H1 (cell line): ENCODE measurements at regions not wholly inside any gene's neighbourhood (a gene's known extent, or its start where the extent isn't known, plus 50 kb on each side); places are given as distances from the start of the nearest gene placed in this dataset.

Source experiments
- CTCF ChIA-PET: fragments of 300-600 bp; sonication (Branson Sonifier 250); formaldehyde crosslinking; loops from one replicate; lab custom pipeline; 2021; ENCODE audit not compliant: partially characterized antibody; lab: Charles Lee
- POLR2A ChIA-PET: fragments of 300-600 bp; sonication (Branson Sonifier 250); formaldehyde crosslinking; loops from one replicate; lab custom pipeline; 2021; ENCODE audit warnings: inconsistent platforms; ENCODE audit not compliant: partially characterized antibody; lab: Charles Lee
- DNase-seq, 2 experiments: peaks; one replicate each; pipeline versions ENCODE4 v3.0.0 to v3.0.0-alpha.2; 2010 to 2022; ENCODE audit warnings: low spot score in 2 of 2, low read depth in 1 of 2, mixed read lengths in 1 of 2
- FAIRE-seq: peaks from 2 replicates; lab custom pipeline; 2011; peaks lifted over from hg19 to GRCh38; lab: Jason Lieb, UNC
- H2AFZ ChIP-seq: 2 replicates; pipeline ENCODE4 v1.8.1; 2012; ENCODE audit warnings: low read length, inconsistent platforms
- H2AK5ac ChIP-seq: 2 replicates; pipeline ENCODE4 v1.6.1; 2013; ENCODE audit warnings: low read depth, low read length
- H2BK120ac ChIP-seq: replicated peaks from 2 replicates; pipeline ENCODE3; 2013; ENCODE audit warnings: low read depth, low read length, inconsistent platforms
- H2BK12ac ChIP-seq: 2 replicates; pipeline ENCODE4 v1.6.1; 2013; ENCODE audit warnings: low read depth, low read length
- H2BK15ac ChIP-seq: 2 replicates; pipeline ENCODE4 v1.6.1; 2013; ENCODE audit warnings: low read length
- H2BK20ac ChIP-seq: 2 replicates; pipeline ENCODE4 v1.6.1; 2013; ENCODE audit warnings: low read length
- H2BK5ac ChIP-seq: 2 replicates; pipeline ENCODE4 v1.6.1; 2013; ENCODE audit warnings: low read depth, low read length
- H3K14ac ChIP-seq: 2 replicates; pipeline ENCODE4 v1.6.1; 2013; ENCODE audit warnings: inconsistent platforms; ENCODE audit not compliant: insufficient read length
- H3K18ac ChIP-seq: 2 replicates; pipeline ENCODE4 v1.6.1; 2013; ENCODE audit warnings: low read length; ENCODE audit errors: extremely low read depth
- H3K23ac ChIP-seq: 2 replicates; pipeline ENCODE4 v1.6.1; 2013; ENCODE audit warnings: inconsistent platforms; ENCODE audit not compliant: insufficient read length
- H3K23me2 ChIP-seq: 2 replicates; pipeline ENCODE4 v1.6.1; 2013; ENCODE audit warnings: low read depth, low read length
- H3K27ac ChIP-seq: 2 replicates; pipeline ENCODE4 v1.6.1; 2011; ENCODE audit warnings: low read depth, low read length, inconsistent platforms
- H3K27me3 ChIP-seq, 4 experiments: replicated peaks in 1 of 4; 1 replicate in 1 of 4; 2 replicates in 3 of 4; pipeline versions ENCODE4 v1.6.1 to v1.8.1; 2011 to 2013; ENCODE audit warnings: low read length in 3 of 4, mild to moderate bottlenecking in 3 of 4, inconsistent platforms in 2 of 4, mixed read lengths in 2 of 4, moderate library complexity in 1 of 4; ENCODE audit not compliant: control insufficient read depth in 3 of 4, insufficient read depth in 3 of 4; ENCODE audit errors: extremely low read depth in 1 of 4
- H3K36me3 ChIP-seq, 4 experiments: 2 replicates each; pipeline versions ENCODE4 v1.6.1 to v1.8.1; 2011 to 2013; ENCODE audit warnings: mild to moderate bottlenecking in 4 of 4, low read length in 3 of 4, moderate library complexity in 2 of 4, control low read depth in 1 of 4, inconsistent platforms in 1 of 4; ENCODE audit not compliant: insufficient read depth in 4 of 4, control insufficient read depth in 2 of 4
- H3K4ac ChIP-seq: replicated peaks from 2 replicates; pipeline ENCODE3; 2013; ENCODE audit warnings: low read length, low read depth, mixed read lengths, inconsistent platforms; ENCODE audit not compliant: insufficient read length
- H3K4me1 ChIP-seq, 4 experiments: replicated peaks in 1 of 4; 1 replicate in 1 of 4; 2 replicates in 3 of 4; pipeline versions ENCODE4 v1.6.1 to v1.8.1; 2011 to 2013; ENCODE audit warnings: low read length in 3 of 4, inconsistent platforms in 2 of 4, mixed read lengths in 1 of 4; ENCODE audit not compliant: insufficient read depth in 4 of 4, control insufficient read depth in 3 of 4
- H3K4me2 ChIP-seq, 2 experiments: 2 replicates each; pipeline versions ENCODE4 v1.6.1 to v1.8.1; 2011 to 2013; ENCODE audit warnings: low read depth in 2 of 2, low read length in 2 of 2, control low read depth in 1 of 2, inconsistent platforms in 1 of 2, mild to moderate bottlenecking in 1 of 2; ENCODE audit not compliant: insufficient read depth in 1 of 2
- H3K4me3 ChIP-seq, 4 experiments: fragments of 200-600, 300-600 bp in 1 of 4; sonication (generic), shearing (Covaris generic), sonication (Bioruptor Twin) in 1 of 4; 2 replicates each; pipeline versions ENCODE4 v1.5.1 to v1.8.1; 2011 to 2016; ENCODE audit warnings: low read length in 4 of 4, low read depth in 3 of 4, control low read depth in 2 of 4, inconsistent platforms in 2 of 4, mild to moderate bottlenecking in 2 of 4, mixed read lengths in 1 of 4, moderate library complexity in 1 of 4; ENCODE audit not compliant: insufficient read depth in 2 of 4; ENCODE audit errors: extremely low read depth in 1 of 4
- H3K56ac ChIP-seq: replicated peaks from 2 replicates; pipeline ENCODE3; 2013; ENCODE audit warnings: low read depth, mild to moderate bottlenecking, mixed read lengths, low read length, inconsistent platforms; ENCODE audit not compliant: insufficient read length
- H3K79me1 ChIP-seq: 2 replicates; pipeline ENCODE4 v1.6.1; 2013; ENCODE audit warnings: low read depth, low read length, control low read depth
- H3K79me2 ChIP-seq, 2 experiments: 2 replicates each; pipeline versions ENCODE4 v1.6.1 to v1.8.1; 2012 to 2013; ENCODE audit warnings: low read length in 2 of 2, mild to moderate bottlenecking in 2 of 2, inconsistent platforms in 1 of 2; ENCODE audit not compliant: insufficient read depth in 2 of 2, control insufficient read depth in 1 of 2
- H3K9ac ChIP-seq, 4 experiments: replicated peaks in 1 of 4; 1 replicate in 1 of 4; 2 replicates in 3 of 4; pipeline versions ENCODE4 v1.6.1 to v1.8.1; 2011 to 2013; ENCODE audit warnings: low read depth in 3 of 4, low read length in 3 of 4, control low read depth in 2 of 4, mild to moderate bottlenecking in 2 of 4, moderate library complexity in 2 of 4, inconsistent platforms in 1 of 4; ENCODE audit errors: extremely low read depth in 1 of 4
- H3K9me3 ChIP-seq, 2 experiments: 2 replicates each; pipeline versions ENCODE4 v1.6.1 to v1.8.1; 2012 to 2013; ENCODE audit warnings: mild to moderate bottlenecking in 2 of 2, moderate library complexity in 2 of 2, control low read depth in 1 of 2, inconsistent platforms in 1 of 2, low read depth in 1 of 2, low read length in 1 of 2, mixed read lengths in 1 of 2; ENCODE audit not compliant: insufficient read depth in 2 of 2
- H4K20me1 ChIP-seq, 2 experiments: replicated peaks in 1 of 2; 2 replicates each; pipeline versions ENCODE3 to v1.8.1; 2011 to 2013; ENCODE audit warnings: inconsistent platforms in 2 of 2, low read length in 2 of 2, mild to moderate bottlenecking in 1 of 2; ENCODE audit not compliant: insufficient read depth in 2 of 2, control insufficient read depth in 1 of 2
- H4K5ac ChIP-seq: 2 replicates; pipeline ENCODE4 v1.6.1; 2013; ENCODE audit warnings: low read length, low read depth, mixed read lengths, inconsistent platforms; ENCODE audit not compliant: insufficient read length
- H4K8ac ChIP-seq: 2 replicates; pipeline ENCODE4 v1.8.0; 2013; ENCODE audit warnings: mild to moderate bottlenecking, moderate library complexity, low read length, inconsistent platforms; ENCODE audit not compliant: insufficient read depth; ENCODE audit errors: extremely low read depth
- H4K91ac ChIP-seq: replicated peaks from 2 replicates; pipeline ENCODE3; 2013; ENCODE audit warnings: low read length, mixed read lengths, inconsistent platforms; ENCODE audit not compliant: insufficient read length
- CHD2 ChIP-seq: IDR thresholded peaks from 2 replicates; pipeline ENCODE4 v1.6.1; 2012; ENCODE audit warnings: low read length, improper control_type of control experiment
- CTBP2 ChIP-seq: IDR thresholded peaks from 2 replicates; pipeline ENCODE4 v1.7.0; 2011; ENCODE audit warnings: borderline replicate concordance, mild to moderate bottlenecking, moderate library complexity, mixed read lengths, low read length; ENCODE audit not compliant: insufficient read depth, insufficient read length
- EZH2 ChIP-seq: fragments of 200-600 bp; sonication (generic); IDR thresholded peaks from 2 replicates; pipeline ENCODE4 v1.7.1; 2012; ENCODE audit warnings: low read depth, mild to moderate bottlenecking, moderate library complexity, low read length, inconsistent platforms; ENCODE audit not compliant: severe bottlenecking
- JUN ChIP-seq: IDR thresholded peaks from 2 replicates; pipeline ENCODE4 v1.6.1; 2011; ENCODE audit warnings: low read depth, mild to moderate bottlenecking, improper control_type of control experiment, low read length
- JUND ChIP-seq: IDR thresholded peaks from 2 replicates; pipeline ENCODE4 v1.6.1; 2011; ENCODE audit warnings: mild to moderate bottlenecking, improper control_type of control experiment, low read length
- KDM4A ChIP-seq: IDR thresholded peaks from one replicate; pipeline ENCODE4 v1.7.1; 2012; ENCODE audit warnings: low read depth, mild to moderate bottlenecking, moderate library complexity, low read length, inconsistent platforms; ENCODE audit not compliant: severe bottlenecking
- MAFK ChIP-seq: IDR thresholded peaks from 2 replicates; pipeline ENCODE4 v1.6.1; 2012; ENCODE audit warnings: low read depth, mild to moderate bottlenecking, improper control_type of control experiment, low read length
- POLR2A ChIP-seq, 2 experiments: IDR thresholded peaks; 1 replicate in 1 of 2; 2 replicates in 1 of 2; pipeline ENCODE4 v1.6.1; 2011; ENCODE audit warnings: low read depth in 2 of 2, low read length in 2 of 2, mild to moderate bottlenecking in 2 of 2; ENCODE audit errors: control extremely low read depth in 1 of 2
- RXRA ChIP-seq: IDR thresholded peaks from 2 replicates; pipeline ENCODE4 v1.6.1; 2011; ENCODE audit warnings: low read depth, mild to moderate bottlenecking, low read length, moderate library complexity; ENCODE audit not compliant: insufficient read depth
- TAF1 ChIP-seq: IDR thresholded peaks from 2 replicates; pipeline ENCODE4 v1.6.1; 2011; ENCODE audit warnings: mild to moderate bottlenecking, low read depth, low read length
- YY1 ChIP-seq: IDR thresholded peaks from 2 replicates; pipeline ENCODE4 v1.6.1; 2011; ENCODE audit warnings: low read depth, mild to moderate bottlenecking, low read length
- WGBS, 2 experiments: shearing (Covaris generic) in 1 of 2; methylation state at CpG; one replicate each; pipeline versions ENCODE4 v1.1.6 to v1.1.7; 2013 to 2015; ENCODE audit warnings: low lambda C conversion rate in 2 of 2, mixed read lengths in 2 of 2, inconsistent platforms in 1 of 2, low coverage in 1 of 2, missing lambda C conversion rate in 1 of 2; ENCODE audit not compliant: insufficient replicate concordance in 2 of 2, insufficient coverage in 1 of 2, insufficient read length in 1 of 2; ENCODE audit errors: extremely low coverage in 1 of 2, missing lambda C conversion rate in 1 of 2; 5-methylcytosine and 5-hydroxymethylcytosine counted together
- TF ChIP-seq, protein P1 (sequence below): IDR thresholded peaks from 2 replicates; pipeline ENCODE4 v1.6.1; 2012; ENCODE audit warnings: inconsistent platforms
- TF ChIP-seq, protein P2 (sequence below): IDR thresholded peaks from 2 replicates; pipeline ENCODE4 v1.6.1; 2011; ENCODE audit warnings: low read depth, mild to moderate bottlenecking, low read length; ENCODE audit not compliant: insufficient read depth

DNA sequence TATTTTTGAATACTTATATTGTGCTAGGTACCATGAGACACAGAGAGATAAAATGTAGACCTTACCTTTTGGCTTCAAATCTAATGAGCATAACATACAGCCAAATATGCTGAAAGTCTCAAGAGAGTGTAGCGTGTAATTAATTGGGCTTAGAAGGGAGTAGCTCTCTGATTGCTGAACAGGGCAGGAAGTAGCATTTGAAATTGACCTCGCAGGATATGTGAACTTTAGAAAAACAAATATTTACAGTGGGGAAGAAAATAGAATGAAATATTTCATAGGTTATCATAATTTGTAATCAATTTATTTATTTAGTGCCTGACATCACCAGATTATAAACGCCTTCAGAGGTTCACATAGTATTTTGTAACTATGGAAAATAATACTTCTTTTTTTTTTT is 327.1 kb downstream of the RFC3 start:
- 86% methylated on average over 3 of the region's 3 CpGs; no CpG with 5 or more reads in 1 of the 2 experiments for WGBS, 2 experiments
- Histone ChIP-seq H2BK15ac (no peak overlapping the region), H3K9me3 (no peaks in the 10 kb centered on the region), H2AK5ac (no peak overlapping the region), H3K23me2 (no peaks in the 10 kb centered on the region), H3K4me1 (no peaks in the 10 kb centered on the region), H2AFZ (no peak overlapping the region), H3K9ac (no peak overlapping the region), H3K4me2 (no peak overlapping the region), H2BK120ac (no peak overlapping the region), H4K8ac (no peak overlapping the region), H3K79me1 (no peaks in the 10 kb centered on the region), H4K5ac (no peak overlapping the region), H3K36me3 (no peaks in the 10 kb centered on the region), H3K4me3 (no peak overlapping the region), H3K27ac (no peak overlapping the region), H2BK12ac (no peak overlapping the region), H3K23ac (no peak overlapping the region), H3K56ac (no peak overlapping the region), H3K4ac (no peak overlapping the region), H3K79me2 (no peaks in the 10 kb centered on the region), H3K18ac (no peak overlapping the region), H3K27me3 (no peaks in the 10 kb centered on the region; a peak in 1 of 7 replicates), H3K14ac (no peak overlapping the region), H2BK5ac (no peak overlapping the region), H4K20me1 (no peaks in the 10 kb centered on the region), H2BK20ac (no peak overlapping the region), H4K91ac (no peak overlapping the region)
- POLR2A ChIA-PET, result no interaction called here
- no peak for DNase-seq
- CTCF ChIA-PET, result no interaction called here
- FAIRE-seq, result no peak
- TF ChIP-seq CTBP2, result no peak
- TF ChIP-seq POLR2A (IDR thresholded peaks at IDR 0.05; ENCODE audit: control extremely low read depth in 1 of 2, low read depth in 2 of 2, low read length in 2 of 2), result no peak
- no peak for TF ChIP-seq EZH2
- TF ChIP-seq YY1, result no peak
- TF ChIP-seq TAF1, result no peak
- no peak for TF ChIP-seq MAFK
- TF ChIP-seq JUN, result no peak
- no peak for TF ChIP-seq KDM4A
- TF ChIP-seq, protein P1, sequence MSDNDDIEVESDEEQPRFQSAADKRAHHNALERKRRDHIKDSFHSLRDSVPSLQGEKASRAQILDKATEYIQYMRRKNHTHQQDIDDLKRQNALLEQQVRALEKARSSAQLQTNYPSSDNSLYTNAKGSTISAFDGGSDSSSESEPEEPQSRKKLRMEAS, result no peak
- TF ChIP-seq, protein P2, sequence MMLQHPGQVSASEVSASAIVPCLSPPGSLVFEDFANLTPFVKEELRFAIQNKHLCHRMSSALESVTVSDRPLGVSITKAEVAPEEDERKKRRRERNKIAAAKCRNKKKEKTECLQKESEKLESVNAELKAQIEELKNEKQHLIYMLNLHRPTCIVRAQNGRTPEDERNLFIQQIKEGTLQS, result no peak
- no peak for TF ChIP-seq JUND
- TF ChIP-seq RXRA, result no peak
- TF ChIP-seq CHD2, result no peak
